IMR-90 (cell line): ENCODE measurements at regions not wholly inside any gene's neighbourhood (a gene's known extent, or its start where the extent isn't known, plus 50 kb on each side); places are given as distances from the start of the nearest gene placed in this dataset.

ENCODE experiments used
- ATAC-seq: fragments of 200-7000 bp; cut with Tn5 transposase; 2 replicates; pipeline ENCODE4 v1.9.1; 2020; ENCODE audit warnings: low read depth, mild to moderate bottlenecking, moderate library complexity
- BruUV-seq: library from RNA; stranded (reverse); fragments of 400-500 nt; replicated peaks from 2 replicates; lab custom pipeline; 2021; lab: Mats Ljungman, UMichigan
- CTCF ChIA-PET: fragments of 300-600 bp; formaldehyde crosslinking; extraction: SDS; loops from one replicate; lab custom pipeline; 2021; ENCODE audit warnings: antibody characterized with exemption; lab: Yijun Ruan, JAX
- POLR2A ChIA-PET: fragments of 300-600 bp; sonication (Branson Sonifier 250); formaldehyde crosslinking; loops from one replicate; lab custom pipeline; 2022; ENCODE audit warnings: antibody characterized with exemption; ENCODE audit not compliant: unreplicated experiment; lab: Charles Lee
- DNase-seq: peaks from one replicate; pipeline ENCODE4 v3.0.0; 2013
- H2AFZ ChIP-seq: replicated peaks from 2 replicates; pipeline ENCODE3; 2013; ENCODE audit warnings: low read length, mild to moderate bottlenecking; ENCODE audit not compliant: poor library complexity
- H2AK5ac ChIP-seq: 2 replicates; pipeline ENCODE4 v1.6.1; 2013; ENCODE audit warnings: low read depth, low read length, inconsistent platforms
- H2AK9ac ChIP-seq: replicated peaks from 2 replicates; pipeline ENCODE3; 2013; ENCODE audit warnings: mild to moderate bottlenecking, low read depth, low read length, moderate library complexity; ENCODE audit not compliant: poor library complexity
- H2BK120ac ChIP-seq: 2 replicates; pipeline ENCODE4 v1.6.1; 2013; ENCODE audit warnings: low read depth, low read length, inconsistent platforms
- H2BK15ac ChIP-seq: 3 replicates; pipeline ENCODE4 v1.6.1; 2013; ENCODE audit warnings: low read depth, low read length, inconsistent platforms
- H2BK20ac ChIP-seq: 2 replicates; pipeline ENCODE4 v1.6.1; 2013; ENCODE audit warnings: low read depth, mild to moderate bottlenecking, inconsistent platforms, low read length, moderate library complexity
- H2BK5ac ChIP-seq: 2 replicates; pipeline ENCODE4 v1.6.1; 2013; ENCODE audit warnings: mild to moderate bottlenecking, low read depth, low read length, inconsistent platforms; ENCODE audit not compliant: poor library complexity, severe bottlenecking
- H3K14ac ChIP-seq: replicated peaks from 2 replicates; pipeline ENCODE4 v1.6.1; 2013; ENCODE audit warnings: low read depth, low read length, inconsistent platforms
- H3K18ac ChIP-seq: 2 replicates; pipeline ENCODE4 v1.6.1; 2013; ENCODE audit warnings: low read depth, low read length, control low read depth
- H3K23ac ChIP-seq: 2 replicates; pipeline ENCODE4 v1.6.1; 2013; ENCODE audit warnings: low read depth, low read length, inconsistent platforms
- H3K27ac ChIP-seq: 2 replicates; pipeline ENCODE4 v1.5.1; 2013; ENCODE audit warnings: mild to moderate bottlenecking, control low read depth, low read length; ENCODE audit not compliant: insufficient read depth
- H3K27me3 ChIP-seq: 2 replicates; pipeline ENCODE4 v1.6.1; 2013; ENCODE audit warnings: low read length; ENCODE audit not compliant: control insufficient read depth, insufficient read depth
- H3K36me3 ChIP-seq: 2 replicates; pipeline ENCODE4 v1.6.1; 2013; ENCODE audit warnings: low read length, mixed read lengths; ENCODE audit not compliant: control insufficient read depth, insufficient read depth
- H3K4ac ChIP-seq: 2 replicates; pipeline ENCODE4 v1.6.1; 2013; ENCODE audit warnings: low read depth, low read length, inconsistent platforms
- H3K4me1 ChIP-seq: 2 replicates; pipeline ENCODE4 v1.6.1; 2013; ENCODE audit warnings: low read length, mixed read lengths; ENCODE audit not compliant: control insufficient read depth, insufficient read depth
- H3K4me2 ChIP-seq: 2 replicates; pipeline ENCODE4 v1.6.1; 2013; ENCODE audit warnings: low read depth, mild to moderate bottlenecking, control low read depth, low read length, moderate library complexity
- H3K4me3 ChIP-seq: 2 replicates; pipeline ENCODE4 v1.5.1; 2013; ENCODE audit warnings: low read depth, mild to moderate bottlenecking, control low read depth, low read length, moderate library complexity; ENCODE audit not compliant: insufficient read depth
- H3K56ac ChIP-seq: 2 replicates; pipeline ENCODE4 v1.6.1; 2013; ENCODE audit warnings: low read length, inconsistent platforms; ENCODE audit not compliant: insufficient read depth; ENCODE audit errors: extremely low read depth
- H3K79me1 ChIP-seq, 2 experiments: 2 replicates each; pipeline ENCODE4 v1.6.1; 2013; ENCODE audit warnings: low read length in 2 of 2, inconsistent platforms in 1 of 2, low read depth in 1 of 2
- H3K9ac ChIP-seq: 2 replicates; pipeline ENCODE4 v1.6.1; 2013; ENCODE audit warnings: low read depth, low read length, control low read depth
- H3K9me1 ChIP-seq: 2 replicates; pipeline ENCODE4 v1.6.1; 2013; ENCODE audit warnings: low read length, inconsistent platforms; ENCODE audit not compliant: insufficient read depth
- H3K9me3 ChIP-seq: 2 replicates; pipeline ENCODE4 v1.6.1; 2013; ENCODE audit warnings: low read length; ENCODE audit not compliant: control insufficient read depth, insufficient read depth
- H4K20me1 ChIP-seq: 2 replicates; pipeline ENCODE4 v1.6.1; 2013; ENCODE audit warnings: low read length, inconsistent platforms; ENCODE audit not compliant: insufficient read depth
- H4K5ac ChIP-seq: 2 replicates; pipeline ENCODE4 v1.6.1; 2013; ENCODE audit warnings: mild to moderate bottlenecking, low read depth, low read length, control low read depth
- H4K8ac ChIP-seq, 2 experiments: 2 replicates each; pipeline ENCODE4 v1.6.1; 2013; ENCODE audit warnings: low read depth in 2 of 2, low read length in 2 of 2, control low read depth in 1 of 2, inconsistent platforms in 1 of 2
- H4K91ac ChIP-seq: 2 replicates; pipeline ENCODE4 v1.6.1; 2013; ENCODE audit warnings: low read depth, low read length, inconsistent platforms; ENCODE audit not compliant: insufficient read depth
- BHLHE40 ChIP-seq: fragments of 150-350 bp; IDR thresholded peaks from 2 replicates; pipeline ENCODE4 v1.6.1; 2016; ENCODE audit warnings: mild to moderate bottlenecking, low read depth, low read length
- CEBPB ChIP-seq: IDR thresholded peaks from 2 replicates; pipeline ENCODE4 v1.6.1; 2012; ENCODE audit warnings: low read depth, low read length, improper control_type of control experiment
- CHD1 ChIP-seq: IDR thresholded peaks from 2 replicates; pipeline ENCODE4 v1.6.1; 2012; ENCODE audit warnings: low read depth, low read length, improper control_type of control experiment
- FOS ChIP-seq: fragments of 150-350 bp; IDR thresholded peaks from 2 replicates; pipeline ENCODE4 v1.6.1; 2016; ENCODE audit warnings: low read depth, low read length
- MAFK ChIP-seq: IDR thresholded peaks from 2 replicates; pipeline ENCODE4 v1.6.1; 2012; ENCODE audit warnings: low read depth, low read length, improper control_type of control experiment
- MAZ ChIP-seq: IDR thresholded peaks from 2 replicates; pipeline ENCODE4 v1.6.1; 2012; ENCODE audit warnings: low read depth, mild to moderate bottlenecking, low read length, improper control_type of control experiment, moderate library complexity, borderline replicate concordance
- MXI1 ChIP-seq: IDR thresholded peaks from 2 replicates; pipeline ENCODE4 v1.6.1; 2012; ENCODE audit warnings: low read depth, mild to moderate bottlenecking, low read length, moderate library complexity, borderline replicate concordance
- NFE2L2 ChIP-seq: fragments of 150-350 bp; IDR thresholded peaks from 2 replicates; pipeline ENCODE4 v1.6.1; 2016; ENCODE audit warnings: low read depth, mild to moderate bottlenecking, low read length
- POLR2A ChIP-seq: IDR thresholded peaks from 2 replicates; pipeline ENCODE4 v1.6.1; 2012; ENCODE audit warnings: mild to moderate bottlenecking, low read depth, low read length
- RAD21 ChIP-seq: IDR thresholded peaks from 2 replicates; pipeline ENCODE4 v1.6.1; 2012; ENCODE audit warnings: low read length, improper control_type of control experiment
- RCOR1 ChIP-seq: IDR thresholded peaks from 2 replicates; pipeline ENCODE4 v1.6.1; 2012; ENCODE audit warnings: mild to moderate bottlenecking, low read length, improper control_type of control experiment; ENCODE audit not compliant: insufficient replicate concordance
- RFX5 ChIP-seq: IDR thresholded peaks from 2 replicates; pipeline ENCODE4 v1.8.0; 2012; ENCODE audit warnings: low read depth, mild to moderate bottlenecking, low read length, moderate library complexity
- SMC3 ChIP-seq: fragments of 150-350 bp; IDR thresholded peaks from 2 replicates; pipeline ENCODE4 v1.6.1; 2016; ENCODE audit warnings: low read depth, mild to moderate bottlenecking, antibody characterized with exemption, low read length, moderate library complexity
- WGBS, 2 experiments: methylation state at CpG; one replicate each; pipeline versions ENCODE4 v1.1.5 to v1.1.7; 2013; ENCODE audit warnings: missing lambda C conversion rate in 2 of 2; ENCODE audit not compliant: insufficient read length in 1 of 2; ENCODE audit errors: extremely low coverage in 2 of 2; 5-methylcytosine and 5-hydroxymethylcytosine counted together
- dilution Hi-C: fragments of 300-500 bp; cut with HindIII; formaldehyde crosslinking; loops from one replicate; pipeline ENCODE4 v1.14.3; 2018; ENCODE audit warnings: low sequenced_read_pairs; ENCODE audit not compliant: unreplicated experiment
- in situ Hi-C: fragments of 300-500 bp; cut with MboI; formaldehyde crosslinking; loops from 3 replicates; pipeline ENCODE4 v1.14.3; 2019; ENCODE audit warnings: low sequenced_read_pairs, inconsistent platforms, mixed read lengths
- intact Hi-C: fragments of 100-400 bp; cut with micrococcal nuclease; formaldehyde crosslinking; loops from 2 replicates; pipeline ENCODE4 v1.10.0; 2022
- TF ChIP-seq, protein P1 (sequence below): conservative IDR thresholded peaks from 2 replicates; pipeline ENCODE4 v1.5.1; 2012; ENCODE audit warnings: mild to moderate bottlenecking, low read depth, low read length, improper control_type of control experiment
- TF ChIP-seq, protein P2 (sequence below): fragments of 150-350 bp; IDR thresholded peaks from 2 replicates; pipeline ENCODE4 v1.6.1; 2016; ENCODE audit warnings: low read depth, mild to moderate bottlenecking, low read length, moderate library complexity, borderline replicate concordance
- TF ChIP-seq, protein P3 (sequence below): fragments of 150-350 bp; IDR thresholded peaks from 2 replicates; pipeline ENCODE4 v1.6.1; 2017; ENCODE audit warnings: mild to moderate bottlenecking, antibody characterized with exemption, low read length, low read depth

DNA sequence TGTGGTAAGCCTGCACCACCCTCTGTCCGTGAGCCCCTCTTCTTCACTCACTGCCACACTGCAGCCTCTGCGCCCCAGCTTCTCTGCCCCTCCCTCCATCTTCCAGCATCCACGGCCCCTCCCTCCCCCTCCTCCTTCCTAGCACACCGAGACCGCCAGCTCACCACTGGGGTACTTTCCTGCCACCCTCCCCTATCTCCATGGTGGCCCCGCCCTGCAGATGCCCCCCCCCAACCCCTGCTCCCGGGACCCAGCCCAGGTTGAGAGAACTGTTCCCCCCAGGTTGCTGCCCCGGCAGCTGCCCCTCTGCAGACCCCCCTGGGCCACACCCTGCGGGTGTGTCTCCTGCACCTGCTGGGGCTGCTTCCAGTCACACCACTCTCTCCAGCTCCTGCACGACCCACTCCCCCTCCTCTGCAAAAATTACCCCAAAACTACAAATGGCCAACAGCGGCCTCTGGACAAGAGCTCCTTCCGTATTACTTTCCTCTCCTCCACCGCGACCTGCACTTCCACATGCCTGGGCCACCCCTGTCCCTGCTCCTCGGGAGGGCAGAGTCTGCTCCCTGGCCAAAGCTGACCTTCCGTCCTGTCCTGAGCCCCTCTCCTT, 209.2 kb upstream of the PPP2R2D start:
- BruUV-seq, result no TSS peak
- DNase-seq (no peak), ATAC-seq (no peak)
- Histone ChIP-seq H2BK15ac (no peak overlapping the region), H3K27ac (no peak overlapping the region), H3K14ac (no peak overlapping the region), H3K4ac (no peak overlapping the region), H3K23ac (no peak overlapping the region), H3K36me3 (no peaks in the 10 kb centered on the region), H3K18ac (no peak overlapping the region), H2AK5ac (no peak overlapping the region), H2AFZ (no peak overlapping the region), H3K4me3 (no peak overlapping the region), H4K91ac (no peak overlapping the region), H4K5ac (no peak overlapping the region), H2BK120ac (no peak overlapping the region), H4K8ac (no peak overlapping the region), H3K56ac (no peak overlapping the region), H2BK20ac (no peak overlapping the region), H2AK9ac (no peak overlapping the region), H3K9me3 (peaks cover 66% of the 10 kb centered on the region), H3K9ac (no peak overlapping the region), H3K4me2 (no peak overlapping the region), H3K9me1 (no peaks in the 10 kb centered on the region), H3K4me1 (no peaks in the 10 kb centered on the region), H4K20me1 (no peaks in the 10 kb centered on the region), H3K79me1 (no peaks in the 10 kb centered on the region), H3K27me3 (no peaks in the 10 kb centered on the region), H2BK5ac (no peak overlapping the region)
- ChIA-PET POLR2A (no interaction called here), CTCF (no interaction called here)
- intact Hi-C loops, result no loop called here
- in situ Hi-C loops, result no loop called here
- 57% methylated on average over 5 of the region's 16 CpGs; no CpG with 5 or more reads in 1 of the 2 experiments for whole genome bisulfite sequencing, 2 experiments
- dilution Hi-C loops, result no loop called here
- TF ChIP-seq RCOR1 (no peak), MAZ (no peak), RFX5 (no peak), MXI1 (no peak), POLR2A (no peak), CEBPB (no peak), CHD1 (no peak), SMC3 (no peak), NFE2L2 (no peak), FOS (no peak), BHLHE40 (no peak), MAFK (no peak), RAD21 (no peak)
- TF ChIP-seq, protein P1, sequence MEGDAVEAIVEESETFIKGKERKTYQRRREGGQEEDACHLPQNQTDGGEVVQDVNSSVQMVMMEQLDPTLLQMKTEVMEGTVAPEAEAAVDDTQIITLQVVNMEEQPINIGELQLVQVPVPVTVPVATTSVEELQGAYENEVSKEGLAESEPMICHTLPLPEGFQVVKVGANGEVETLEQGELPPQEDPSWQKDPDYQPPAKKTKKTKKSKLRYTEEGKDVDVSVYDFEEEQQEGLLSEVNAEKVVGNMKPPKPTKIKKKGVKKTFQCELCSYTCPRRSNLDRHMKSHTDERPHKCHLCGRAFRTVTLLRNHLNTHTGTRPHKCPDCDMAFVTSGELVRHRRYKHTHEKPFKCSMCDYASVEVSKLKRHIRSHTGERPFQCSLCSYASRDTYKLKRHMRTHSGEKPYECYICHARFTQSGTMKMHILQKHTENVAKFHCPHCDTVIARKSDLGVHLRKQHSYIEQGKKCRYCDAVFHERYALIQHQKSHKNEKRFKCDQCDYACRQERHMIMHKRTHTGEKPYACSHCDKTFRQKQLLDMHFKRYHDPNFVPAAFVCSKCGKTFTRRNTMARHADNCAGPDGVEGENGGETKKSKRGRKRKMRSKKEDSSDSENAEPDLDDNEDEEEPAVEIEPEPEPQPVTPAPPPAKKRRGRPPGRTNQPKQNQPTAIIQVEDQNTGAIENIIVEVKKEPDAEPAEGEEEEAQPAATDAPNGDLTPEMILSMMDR, result no peak
- TF ChIP-seq, protein P2, sequence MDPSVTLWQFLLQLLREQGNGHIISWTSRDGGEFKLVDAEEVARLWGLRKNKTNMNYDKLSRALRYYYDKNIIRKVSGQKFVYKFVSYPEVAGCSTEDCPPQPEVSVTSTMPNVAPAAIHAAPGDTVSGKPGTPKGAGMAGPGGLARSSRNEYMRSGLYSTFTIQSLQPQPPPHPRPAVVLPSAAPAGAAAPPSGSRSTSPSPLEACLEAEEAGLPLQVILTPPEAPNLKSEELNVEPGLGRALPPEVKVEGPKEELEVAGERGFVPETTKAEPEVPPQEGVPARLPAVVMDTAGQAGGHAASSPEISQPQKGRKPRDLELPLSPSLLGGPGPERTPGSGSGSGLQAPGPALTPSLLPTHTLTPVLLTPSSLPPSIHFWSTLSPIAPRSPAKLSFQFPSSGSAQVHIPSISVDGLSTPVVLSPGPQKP, result no peak
- TF ChIP-seq, protein P3, sequence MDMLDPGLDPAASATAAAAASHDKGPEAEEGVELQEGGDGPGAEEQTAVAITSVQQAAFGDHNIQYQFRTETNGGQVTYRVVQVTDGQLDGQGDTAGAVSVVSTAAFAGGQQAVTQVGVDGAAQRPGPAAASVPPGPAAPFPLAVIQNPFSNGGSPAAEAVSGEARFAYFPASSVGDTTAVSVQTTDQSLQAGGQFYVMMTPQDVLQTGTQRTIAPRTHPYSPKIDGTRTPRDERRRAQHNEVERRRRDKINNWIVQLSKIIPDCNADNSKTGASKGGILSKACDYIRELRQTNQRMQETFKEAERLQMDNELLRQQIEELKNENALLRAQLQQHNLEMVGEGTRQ, result no peak
